Mesenchymal stem cell (in vitro differentiated cells and primary cell): ENCODE measurements at regions not wholly inside any gene's neighbourhood (a gene's known extent, or its start where the extent isn't known, plus 50 kb on each side); places are given as distances from the start of the nearest gene placed in this dataset.

ENCODE experiments used
- DNase-seq: peaks from one replicate; pipeline ENCODE4 v3.0.0-alpha.2; 2013
- H2AFZ ChIP-seq: one replicate; pipeline ENCODE4 v1.6.1; 2013; ENCODE audit warnings: low read depth, mild to moderate bottlenecking, control low read depth, inconsistent platforms, low read length, moderate library complexity
- H2AK5ac ChIP-seq: 2 replicates; pipeline ENCODE4 v1.6.1; 2013; ENCODE audit warnings: low read length, moderate library complexity, mild to moderate bottlenecking, inconsistent platforms; ENCODE audit not compliant: severe bottlenecking
- H2BK120ac ChIP-seq: one replicate; pipeline ENCODE4 v1.6.1; 2013; ENCODE audit warnings: low read depth, mild to moderate bottlenecking, inconsistent platforms, low read length, moderate library complexity
- H2BK12ac ChIP-seq, 2 experiments: one replicate each; pipeline ENCODE4 v1.6.1; 2013; ENCODE audit warnings: inconsistent platforms in 2 of 2, low read length in 2 of 2, mild to moderate bottlenecking in 2 of 2, moderate library complexity in 2 of 2, control low read depth in 1 of 2
- H2BK15ac ChIP-seq: one replicate; pipeline ENCODE4 v1.6.1; 2013; ENCODE audit warnings: mild to moderate bottlenecking, low read depth, inconsistent platforms; ENCODE audit not compliant: poor library complexity, severe bottlenecking
- H2BK5ac ChIP-seq: 2 replicates; pipeline ENCODE4 v1.6.1; 2013; ENCODE audit warnings: low read depth, mild to moderate bottlenecking, low read length, control low read depth, inconsistent platforms; ENCODE audit not compliant: poor library complexity, severe bottlenecking
- H3K14ac ChIP-seq, 2 experiments: one replicate each; pipeline ENCODE4 v1.6.1; 2013; ENCODE audit warnings: inconsistent platforms in 2 of 2, low read length in 2 of 2, control low read depth in 1 of 2, mild to moderate bottlenecking in 1 of 2, moderate library complexity in 1 of 2
- H3K18ac ChIP-seq, 2 experiments: one replicate each; pipeline ENCODE4 v1.6.1; 2013; ENCODE audit warnings: inconsistent platforms in 2 of 2, low read length in 2 of 2, control low read depth in 1 of 2, low read depth in 1 of 2, mild to moderate bottlenecking in 1 of 2
- H3K23ac ChIP-seq, 2 experiments: one replicate each; pipeline ENCODE4 v1.6.1; 2013; ENCODE audit warnings: inconsistent platforms in 2 of 2, low read length in 2 of 2, mild to moderate bottlenecking in 2 of 2, moderate library complexity in 2 of 2, control low read depth in 1 of 2
- H3K27ac ChIP-seq: 2 replicates; pipeline ENCODE4 v1.5.1; 2013; ENCODE audit warnings: mild to moderate bottlenecking, moderate library complexity, low read length, control low read depth, inconsistent platforms; ENCODE audit not compliant: poor library complexity, severe bottlenecking
- H3K27me3 ChIP-seq, 2 experiments: 2 replicates each; pipeline versions ENCODE4 v1.6.1 to v1.7.0; 2013; ENCODE audit warnings: low read length in 2 of 2, mild to moderate bottlenecking in 2 of 2, moderate library complexity in 2 of 2, control low read depth in 1 of 2, inconsistent platforms in 1 of 2; ENCODE audit not compliant: control insufficient read depth in 1 of 2, insufficient read depth in 1 of 2
- H3K36me3 ChIP-seq, 2 experiments: 2 replicates each; pipeline versions ENCODE4 v1.6.1 to v1.7.0; 2013; ENCODE audit warnings: low read length in 2 of 2, control low read depth in 1 of 2, inconsistent platforms in 1 of 2, low read depth in 1 of 2, mild to moderate bottlenecking in 1 of 2; ENCODE audit not compliant: insufficient read depth in 2 of 2, control insufficient read depth in 1 of 2
- H3K4ac ChIP-seq, 2 experiments: one replicate each; pipeline ENCODE4 v1.6.1; 2013; ENCODE audit warnings: inconsistent platforms in 2 of 2, low read length in 2 of 2, mild to moderate bottlenecking in 2 of 2, moderate library complexity in 2 of 2, control low read depth in 1 of 2, low read depth in 1 of 2
- H3K4me1 ChIP-seq: 2 replicates; pipeline ENCODE4 v1.6.1; 2013; ENCODE audit warnings: low read depth, low read length, control low read depth; ENCODE audit not compliant: control insufficient read depth, insufficient read depth
- H3K4me2 ChIP-seq: 2 replicates; pipeline ENCODE4 v1.6.1; 2013; ENCODE audit warnings: low read length, mild to moderate bottlenecking, inconsistent platforms; ENCODE audit not compliant: poor library complexity, severe bottlenecking
- H3K4me3 ChIP-seq, 2 experiments: 2 replicates each; pipeline versions ENCODE4 v1.5.1 to v1.7.0; 2013; ENCODE audit warnings: low read length in 2 of 2, mild to moderate bottlenecking in 2 of 2, control low read depth in 1 of 2, low read depth in 1 of 2; ENCODE audit not compliant: insufficient read depth in 1 of 2
- H3K79me1 ChIP-seq: replicated peaks from 2 replicates; pipeline ENCODE4 v1.6.1; 2013; ENCODE audit warnings: mild to moderate bottlenecking, control low read depth, low read length, inconsistent platforms; ENCODE audit not compliant: poor library complexity, severe bottlenecking
- H3K9ac ChIP-seq: 2 replicates; pipeline ENCODE4 v1.7.0; 2013; ENCODE audit warnings: mild to moderate bottlenecking, low read length, moderate library complexity
- H3K9me3 ChIP-seq: 2 replicates; pipeline ENCODE4 v1.7.0; 2013; ENCODE audit warnings: mild to moderate bottlenecking, low read length; ENCODE audit not compliant: control insufficient read depth
- H4K8ac ChIP-seq: one replicate; pipeline ENCODE4 v1.6.1; 2013; ENCODE audit warnings: inconsistent platforms, mild to moderate bottlenecking, low read length, moderate library complexity
- H4K91ac ChIP-seq: one replicate; pipeline ENCODE4 v1.6.1; 2013; ENCODE audit warnings: mild to moderate bottlenecking, low read length, inconsistent platforms
- WGBS: methylation state at CpG from one replicate; pipeline ENCODE4 v1.1.7; 2013; ENCODE audit warnings: mixed read lengths; 5-methylcytosine and 5-hydroxymethylcytosine counted together

- Histone ChIP-seq H4K8ac (no peak overlapping the region), H4K91ac (no peak overlapping the region), H2BK120ac (no peak overlapping the region), H2AK5ac (no peak overlapping the region), H3K14ac (no peak overlapping the region), H3K27ac (no peak overlapping the region), H3K4ac (no peak overlapping the region), H3K79me1 (no peaks in the 10 kb centered on the region), H2BK12ac (peak overlapping the region in 1 of 2 experiments; percentile 47), H3K9me3 (no peaks in the 10 kb centered on the region), H3K23ac (no peak overlapping the region), H3K4me1 (peaks cover 2% of the 10 kb centered on the region), H2AFZ (no peak overlapping the region), H3K4me3 (no peak overlapping the region), H3K4me2 (no peak overlapping the region), H3K18ac (no peak overlapping the region), H3K27me3 (no peaks in the 10 kb centered on the region), H3K9ac (no peak overlapping the region), H2BK15ac (no peak overlapping the region), H3K36me3 (no peaks in the 10 kb centered on the region), H2BK5ac (no peak overlapping the region)
- 49% methylated on average over 17 of the region's 17 CpGs for WGBS
- DNase-seq = peak; percentile 51
These were observed 146.3 kb upstream of the STX18 start for GRCh38 chr4:4687935-4688727.

GRCh38 chr4:4687100-4687499 is 145.3 kb upstream of the STX18 start:
- Histone ChIP-seq H4K8ac (no peak overlapping the region), H3K4me1 (peaks cover 2% of the 10 kb centered on the region), H3K23ac (no peak overlapping the region), H3K9me3 (no peaks in the 10 kb centered on the region), H2BK120ac (no peak overlapping the region), H2BK12ac (no peak overlapping the region), H3K4ac (no peak overlapping the region), H3K4me3 (no peak overlapping the region), H2BK5ac (no peak overlapping the region), H2AFZ (no peak overlapping the region), H3K79me1 (no peaks in the 10 kb centered on the region), H3K36me3 (no peaks in the 10 kb centered on the region), H4K91ac (no peak overlapping the region), H3K9ac (no peak overlapping the region), H3K18ac (no peak overlapping the region), H3K4me2 (no peak overlapping the region), H3K14ac (no peak overlapping the region), H2BK15ac (no peak overlapping the region), H3K27ac (no peak overlapping the region), H3K27me3 (peaks cover 0 to 4% of the 10 kb centered on the region in 2 experiments), H2AK5ac (no peak overlapping the region)
- DNase-seq = no peak
- WGBS = 94% methylated on average over 4 of the region's 4 CpGs

- H3K23ac ChIP-seq = peak overlapping the region in 1 of 2 experiments; percentile 27
- no peak overlapping the region for H2AFZ ChIP-seq
- H2BK15ac ChIP-seq = no peak overlapping the region
- H3K4me3 ChIP-seq = no peak overlapping the region
- H2BK120ac ChIP-seq = no peak overlapping the region
- WGBS = 55% methylated on average over 9 of the region's 10 CpGs
- H3K4ac ChIP-seq = no peak overlapping the region
- no peaks in the 10 kb centered on the region for H3K36me3 ChIP-seq
- H3K18ac ChIP-seq = no peak overlapping the region
- H4K8ac ChIP-seq = no peak overlapping the region
- H2BK5ac ChIP-seq = no peak overlapping the region
- no peak overlapping the region for H3K27ac ChIP-seq
- no peaks in the 10 kb centered on the region for H3K79me1 ChIP-seq
- no peak overlapping the region for H3K9ac ChIP-seq
- H2AK5ac ChIP-seq = no peak overlapping the region
- peak; percentile 39 for DNase-seq
- no peak overlapping the region for H4K91ac ChIP-seq
- H3K27me3 ChIP-seq = peaks cover 0 to 4% of the 10 kb centered on the region in 2 experiments
- H3K4me1 ChIP-seq = peaks cover 2% of the 10 kb centered on the region
- H3K14ac ChIP-seq = peak overlapping the region in 1 of 2 experiments; percentile 4
- peak overlapping the region in 1 of 2 experiments; percentile 65 for H2BK12ac ChIP-seq
- H3K9me3 ChIP-seq = no peaks in the 10 kb centered on the region
- H3K4me2 ChIP-seq = no peak overlapping the region
These were observed 144.3 kb upstream of the STX18 start for GRCh38 chr4:4685810-4686795.

GRCh38 chr4:4681653-4682052 is 139.8 kb upstream of the STX18 start:
- Histone ChIP-seq H3K18ac (no peak overlapping the region), H3K4me3 (no peak overlapping the region)
- WGBS = 93% methylated on average over 2 of the region's 4 CpGs

More at GRCh38 chr4:4681653-4682052, 139.8 kb upstream of the STX18 start:
- Histone ChIP-seq H3K4ac (no peak overlapping the region), H2BK5ac (no peak overlapping the region), H4K91ac (no peak overlapping the region), H2AFZ (no peak overlapping the region), H3K23ac (no peak overlapping the region), H3K14ac (no peak overlapping the region), H2BK120ac (no peak overlapping the region), H2AK5ac (no peak overlapping the region), H3K79me1 (no peaks in the 10 kb centered on the region), H2BK12ac (no peak overlapping the region), H3K36me3 (no peaks in the 10 kb centered on the region), H3K9ac (no peak overlapping the region), H3K4me2 (no peak overlapping the region), H4K8ac (no peak overlapping the region), H3K9me3 (no peaks in the 10 kb centered on the region), H3K27ac (no peak overlapping the region), H3K27me3 (peaks cover 0 to 21% of the 10 kb centered on the region in 2 experiments), H3K4me1 (no peaks in the 10 kb centered on the region), H2BK15ac (no peak overlapping the region)
- DNase-seq = no peak
